IPS-18a (cell line): ENCODE measurements at regions not wholly inside any gene's neighbourhood (a gene's known extent, or its start where the extent isn't known, plus 50 kb on each side); places are given as distances from the start of the nearest gene placed in this dataset.

Experiments
- H3K27ac ChIP-seq: one replicate; pipeline ENCODE4 v1.5.1; 2013; ENCODE audit warnings: low read length
- H3K27me3 ChIP-seq: one replicate; pipeline ENCODE4 v1.6.1; 2013; ENCODE audit warnings: mild to moderate bottlenecking, low read length; ENCODE audit not compliant: control insufficient read depth, insufficient read depth
- H3K36me3 ChIP-seq: one replicate; pipeline ENCODE4 v1.6.1; 2013; ENCODE audit warnings: low read depth, low read length; ENCODE audit not compliant: control insufficient read depth
- H3K4me1 ChIP-seq: one replicate; pipeline ENCODE4 v1.6.1; 2013; ENCODE audit warnings: low read depth, low read length; ENCODE audit not compliant: control insufficient read depth
- H3K4me3 ChIP-seq: one replicate; pipeline ENCODE4 v1.5.1; 2013; ENCODE audit warnings: low read length
- H3K9ac ChIP-seq: one replicate; pipeline ENCODE4 v1.6.1; 2013; ENCODE audit warnings: mild to moderate bottlenecking, low read length, moderate library complexity
- H3K9me3 ChIP-seq: one replicate; pipeline ENCODE4 v1.6.1; 2013; ENCODE audit warnings: low read depth, low read length; ENCODE audit not compliant: control insufficient read depth

GRCh38 chr2:200756618-200757321 lies 54.9 kb upstream of the BZW1 start:
- no peak overlapping the region for H3K9ac ChIP-seq
- no peaks in the 10 kb centered on the region for H3K27me3 ChIP-seq
- no peaks in the 10 kb centered on the region for H3K4me1 ChIP-seq
- H3K27ac ChIP-seq, result no peak overlapping the region
- H3K4me3 ChIP-seq, result no peak overlapping the region
- no peaks in the 10 kb centered on the region for H3K36me3 ChIP-seq
- H3K9me3 ChIP-seq, result no peaks in the 10 kb centered on the region

GRCh38 chr2:200757399-200757798 lies 54.3 kb upstream of the BZW1 start:
- Histone ChIP-seq H3K4me3 (no peak overlapping the region), H3K27ac (no peak overlapping the region), H3K27me3 (no peaks in the 10 kb centered on the region), H3K9me3 (no peaks in the 10 kb centered on the region), H3K4me1 (no peaks in the 10 kb centered on the region), H3K36me3 (no peaks in the 10 kb centered on the region), H3K9ac (no peak overlapping the region)

GRCh38 chr2:200758341-200758740 lies 53.4 kb upstream of the BZW1 start:
- Histone ChIP-seq H3K9me3 (no peaks in the 10 kb centered on the region), H3K27ac (no peak overlapping the region), H3K4me1 (no peaks in the 10 kb centered on the region), H3K36me3 (no peaks in the 10 kb centered on the region), H3K27me3 (no peaks in the 10 kb centered on the region), H3K4me3 (no peak overlapping the region), H3K9ac (no peak overlapping the region)

GRCh38 chr2:200761266-200761665 lies 50.4 kb upstream of the BZW1 start:
- Histone ChIP-seq H3K27me3 (no peaks in the 10 kb centered on the region), H3K36me3 (no peaks in the 10 kb centered on the region), H3K9ac (no peak overlapping the region), H3K4me1 (no peaks in the 10 kb centered on the region), H3K9me3 (no peaks in the 10 kb centered on the region), H3K27ac (no peak overlapping the region), H3K4me3 (no peak overlapping the region)
